HG03045 (cell line): ENCODE measurements at regions not wholly inside any gene's neighbourhood (a gene's known extent, or its start where the extent isn't known, plus 50 kb on each side); places are given as distances from the start of the nearest gene placed in this dataset.

Experiments used
- ATAC-seq: cut with Tn5 transposase; IDR thresholded peaks from one replicate; pipeline ENCODE4 v1.9.1; 2021; ENCODE audit warnings: mild to moderate bottlenecking, moderate library complexity; ENCODE audit not compliant: unreplicated experiment

DNA sequence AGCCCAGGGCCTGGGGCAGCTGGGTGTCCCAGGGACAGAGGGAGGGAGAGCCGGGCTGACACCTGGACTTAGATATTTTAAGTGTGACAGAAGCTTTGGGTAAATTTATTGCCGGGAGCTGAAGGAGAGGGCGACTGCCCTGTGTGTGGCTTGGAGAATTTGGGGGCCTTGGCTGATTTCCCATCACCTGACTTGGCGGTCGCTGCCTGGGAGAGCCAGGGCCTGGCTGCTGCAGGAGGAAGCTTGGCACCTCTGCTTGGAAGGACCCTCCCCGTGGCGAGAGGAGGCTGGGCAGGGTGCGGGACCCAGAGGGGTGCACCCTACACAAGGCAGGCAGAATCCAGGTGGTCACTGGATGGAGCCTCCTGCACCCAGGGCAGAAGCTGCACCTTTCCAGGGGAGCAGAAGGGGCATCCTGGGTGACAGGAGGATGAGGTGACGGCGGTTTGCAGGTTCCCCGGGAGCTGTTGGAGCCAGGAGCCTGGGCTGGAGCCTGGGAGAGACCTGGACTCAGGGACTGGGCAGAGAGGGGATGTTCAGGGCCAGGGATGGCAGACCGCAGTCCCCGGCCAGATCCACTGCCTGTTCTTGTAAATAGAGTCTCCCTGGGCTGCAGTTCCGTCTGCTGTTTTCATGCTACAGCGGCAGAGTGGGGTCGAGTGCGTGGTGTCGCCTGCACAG lies 72.0 kb downstream of the RGS12 start:
- ATAC-seq: no peak

DNA sequence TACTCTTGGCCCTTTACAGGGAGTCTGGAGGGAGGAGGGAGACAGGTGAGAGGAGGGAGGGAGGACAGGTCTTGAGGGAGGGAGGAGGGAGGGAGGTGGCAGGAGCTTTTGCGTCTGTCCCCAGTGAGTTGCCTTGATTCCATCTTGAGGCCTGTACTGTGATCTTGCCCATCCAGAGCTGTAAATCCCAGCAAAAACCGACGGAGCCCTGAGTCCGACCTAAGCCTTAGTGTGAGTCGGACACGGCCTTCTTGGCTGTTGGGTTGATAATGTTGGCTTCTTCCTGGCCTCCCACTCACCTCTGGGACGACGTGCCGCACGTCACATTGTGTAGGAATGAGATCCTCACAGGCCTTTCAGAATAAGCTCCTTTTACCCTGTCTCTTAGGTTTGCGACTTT lies 72.5 kb downstream of the RGS12 start:
- no peak for ATAC-seq

DNA sequence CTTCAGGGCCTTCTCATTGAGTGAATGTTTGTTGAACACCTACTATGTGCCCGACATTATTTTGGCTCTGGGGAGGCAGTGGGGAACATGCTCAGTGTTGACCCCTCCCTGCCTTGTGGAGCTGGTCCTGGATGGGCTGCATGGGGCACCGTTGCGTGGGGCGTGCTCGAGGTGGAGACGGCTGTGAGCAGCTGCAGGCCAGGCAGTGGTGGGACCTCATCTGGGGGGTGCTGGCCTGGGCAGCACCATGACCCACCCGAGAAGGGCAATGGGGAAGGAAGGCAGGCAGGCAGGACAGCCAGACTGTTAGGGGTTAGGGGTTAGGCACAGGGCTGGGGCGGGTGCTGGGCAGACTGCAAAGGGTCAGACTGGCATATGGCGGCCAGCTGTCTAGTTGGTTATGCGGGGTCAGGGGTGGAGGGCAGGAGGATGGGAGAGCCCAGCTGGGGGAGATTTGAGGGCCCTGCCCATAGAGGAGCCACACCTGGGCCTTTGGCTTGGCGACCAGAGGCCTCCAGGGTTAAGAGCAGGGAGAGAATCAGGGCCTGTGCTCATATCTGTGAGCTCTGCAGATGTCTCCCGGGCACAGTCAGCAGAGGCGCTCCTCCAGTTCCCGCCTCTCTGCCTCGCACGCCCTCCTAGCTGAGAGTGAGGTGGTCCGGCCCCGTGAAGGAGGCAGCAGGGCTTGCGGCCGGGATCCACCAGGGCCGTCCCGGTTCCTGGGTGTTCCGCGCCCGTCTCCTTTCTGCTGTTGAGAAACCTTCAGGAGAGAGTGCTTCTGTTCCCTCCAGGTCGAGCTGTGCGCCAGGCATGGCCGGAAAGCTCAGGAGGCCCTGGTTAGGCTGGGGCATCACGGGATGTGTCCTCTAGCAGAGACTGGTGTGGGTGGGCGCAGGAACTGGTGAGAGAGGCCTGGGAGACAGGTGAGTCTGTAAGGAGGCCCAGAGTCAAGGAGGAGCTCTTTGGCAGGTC lies 73.3 kb downstream of the RGS12 start:
- ATAC-seq: no peak

DNA sequence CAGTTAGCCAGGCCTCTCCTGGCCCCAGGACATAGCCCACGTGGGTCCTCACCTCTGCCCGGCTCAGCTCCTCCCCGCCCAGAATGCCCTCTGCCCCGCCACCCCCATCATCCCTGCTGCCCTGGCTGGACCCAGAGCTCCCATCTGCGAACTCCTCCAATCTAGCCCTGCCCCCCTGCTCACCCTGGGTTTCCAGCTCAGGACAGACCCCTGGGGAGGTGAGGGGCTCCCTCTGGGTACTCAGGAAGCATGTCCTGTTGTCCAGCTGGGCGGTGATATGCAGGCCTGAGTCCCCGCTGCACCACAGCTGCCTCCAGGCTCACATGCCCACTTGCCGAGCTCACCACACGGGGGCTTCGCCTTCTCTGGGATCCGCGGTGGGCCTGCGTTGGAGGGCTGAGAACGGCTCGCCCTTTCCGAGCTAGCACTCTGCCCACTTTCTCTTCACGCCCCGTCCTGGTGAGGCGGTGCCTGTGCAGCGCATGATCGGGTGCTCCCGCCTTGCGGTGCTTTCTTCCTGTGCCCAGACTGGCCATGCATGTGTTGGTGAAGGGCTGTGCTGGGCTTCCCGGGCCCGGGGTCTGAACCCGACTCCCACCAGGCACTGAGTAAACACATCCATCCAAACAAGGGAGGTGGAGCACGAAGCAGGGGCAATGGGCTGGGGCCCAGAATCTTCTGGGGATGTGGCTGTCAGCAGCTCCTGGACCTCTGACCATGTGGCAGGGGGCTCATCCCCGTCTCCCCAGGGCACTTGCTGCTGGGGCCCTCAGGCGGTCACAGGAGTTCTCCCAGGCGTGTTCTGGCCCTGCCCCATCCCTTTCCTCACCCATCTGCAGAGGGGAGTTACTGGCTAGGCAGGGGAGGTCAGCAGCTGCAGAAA lies 74.3 kb downstream of the RGS12 start:
- ATAC-seq: no peak

DNA sequence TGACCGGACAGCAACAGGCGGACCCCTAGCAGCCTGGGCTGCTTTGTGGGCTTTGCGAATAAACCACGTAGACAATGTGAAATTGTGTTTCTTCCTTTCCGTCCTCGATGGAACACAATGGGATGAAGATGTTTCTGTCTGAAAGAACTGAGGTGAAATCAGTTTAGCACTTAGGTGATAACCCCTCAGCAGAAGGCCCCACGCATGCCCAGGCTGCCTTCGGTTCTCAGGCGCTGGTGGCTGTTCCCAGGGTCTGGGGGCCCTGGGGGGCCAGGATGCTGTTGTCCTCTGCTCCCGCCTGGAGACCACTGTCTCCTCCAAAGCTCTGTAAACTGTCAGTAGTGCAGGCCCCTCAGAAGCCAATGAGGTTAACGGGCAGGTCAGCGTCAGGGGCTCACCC lies 73.9 kb upstream of the HGFAC start:
- ATAC-seq: no peak

DNA sequence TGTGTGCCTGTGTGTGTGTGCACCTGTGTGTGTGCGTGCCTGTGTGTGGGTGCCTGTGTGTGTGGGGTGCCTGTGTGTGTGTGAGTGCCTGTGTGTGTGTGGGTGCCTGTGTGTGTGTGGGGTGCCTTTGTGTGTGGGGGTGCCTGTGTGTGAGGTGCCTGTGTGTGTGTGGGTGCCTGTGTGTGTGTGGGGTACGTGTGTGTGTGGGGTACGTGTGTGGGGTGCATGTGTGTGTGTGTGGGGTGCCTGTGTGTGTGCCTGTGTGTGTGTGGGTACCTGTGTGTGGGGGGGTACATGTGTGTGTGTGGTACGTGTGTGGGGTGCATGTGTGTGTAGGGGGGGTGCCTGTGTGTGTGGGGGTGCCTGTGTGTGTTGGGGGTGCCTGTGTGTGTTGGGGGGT lies 73.4 kb upstream of the HGFAC start:
- no peak for ATAC-seq

DNA sequence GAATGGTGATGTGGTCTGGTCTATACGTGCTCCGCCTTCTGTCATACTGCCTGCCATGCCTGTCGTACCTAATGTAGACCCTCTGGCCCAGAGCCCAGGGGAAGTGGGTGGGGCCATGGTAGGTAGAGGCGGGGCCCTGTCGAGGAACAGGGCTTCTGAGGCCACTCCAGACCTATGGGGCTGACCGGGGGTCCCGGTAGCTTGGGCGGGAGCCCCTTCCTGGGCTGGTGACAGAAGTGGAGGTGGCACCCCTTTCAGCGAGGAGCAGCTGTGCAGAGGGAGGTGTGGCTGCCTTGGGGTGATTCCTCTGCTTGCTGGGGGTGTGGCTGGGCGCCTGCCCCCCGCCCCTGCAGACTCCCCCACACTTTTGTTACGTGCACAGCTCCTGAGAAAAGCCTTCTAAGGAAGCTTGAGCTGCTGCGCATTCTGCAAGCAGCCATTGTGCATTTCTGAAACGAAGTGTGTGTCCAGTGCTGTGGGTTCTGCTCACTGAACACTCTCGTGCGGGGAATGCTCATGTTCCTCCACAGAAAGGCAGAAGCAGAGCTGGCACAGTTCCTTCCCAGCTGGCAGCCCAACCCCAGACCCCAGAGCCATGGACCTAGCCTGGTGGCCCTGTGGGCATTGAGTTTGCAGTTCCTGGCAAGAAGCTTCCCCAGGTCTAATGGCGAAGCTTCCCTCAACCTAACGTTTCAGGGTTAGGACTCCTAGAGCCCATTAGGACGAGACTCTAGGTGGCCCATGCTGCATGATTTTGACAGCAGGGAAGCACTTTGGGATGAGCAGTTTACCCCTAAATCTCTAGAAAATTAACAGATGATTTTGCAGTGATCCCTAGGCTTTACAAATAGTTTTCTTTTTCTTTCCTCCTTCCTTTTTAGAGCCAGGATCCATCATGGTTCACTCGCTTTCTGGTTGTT lies 72.7 kb upstream of the HGFAC start:
- no peak for ATAC-seq

DNA sequence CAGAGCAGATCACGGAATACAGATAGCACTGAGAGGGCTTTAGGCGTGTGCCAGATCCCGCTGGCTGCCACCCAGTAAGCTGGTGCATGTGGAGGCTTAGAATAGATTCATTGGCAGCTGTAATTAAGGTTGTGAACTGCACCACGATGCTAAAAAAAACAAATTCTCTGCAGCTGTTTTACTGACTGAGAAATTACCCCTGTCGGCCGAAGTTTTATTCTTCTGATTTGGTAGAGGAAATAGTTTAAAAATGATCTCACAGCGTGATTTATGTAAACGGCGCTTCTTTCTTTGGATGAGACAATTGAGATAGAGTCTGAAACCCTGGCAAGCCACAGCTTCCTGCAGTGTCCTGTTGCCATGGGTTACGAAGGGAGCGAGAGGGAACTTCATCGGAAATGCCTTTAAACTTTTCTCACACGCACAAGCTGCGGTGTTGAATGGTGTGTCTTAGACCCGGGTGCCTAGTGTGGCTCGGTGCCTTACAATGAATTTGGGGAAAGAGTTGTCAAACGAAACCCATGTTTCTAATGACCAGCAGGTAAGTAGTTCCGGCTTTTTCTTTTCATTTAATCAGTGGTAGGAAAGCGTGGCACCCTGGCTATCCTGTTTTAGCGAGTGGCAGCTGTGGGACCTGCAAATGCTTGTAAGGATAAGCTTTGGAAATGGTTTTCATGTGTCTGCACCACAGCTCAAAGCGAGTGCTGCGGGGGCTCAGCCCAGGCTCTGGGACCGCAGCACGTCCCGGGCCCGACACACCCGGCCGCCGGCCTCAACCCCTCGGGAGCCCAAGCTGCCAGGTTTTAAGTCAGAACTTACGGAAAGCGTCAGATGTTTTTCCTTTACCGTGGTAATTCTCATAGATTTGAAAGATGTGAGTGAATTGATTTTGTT lies 71.7 kb upstream of the HGFAC start:
- ATAC-seq: no peak

DNA sequence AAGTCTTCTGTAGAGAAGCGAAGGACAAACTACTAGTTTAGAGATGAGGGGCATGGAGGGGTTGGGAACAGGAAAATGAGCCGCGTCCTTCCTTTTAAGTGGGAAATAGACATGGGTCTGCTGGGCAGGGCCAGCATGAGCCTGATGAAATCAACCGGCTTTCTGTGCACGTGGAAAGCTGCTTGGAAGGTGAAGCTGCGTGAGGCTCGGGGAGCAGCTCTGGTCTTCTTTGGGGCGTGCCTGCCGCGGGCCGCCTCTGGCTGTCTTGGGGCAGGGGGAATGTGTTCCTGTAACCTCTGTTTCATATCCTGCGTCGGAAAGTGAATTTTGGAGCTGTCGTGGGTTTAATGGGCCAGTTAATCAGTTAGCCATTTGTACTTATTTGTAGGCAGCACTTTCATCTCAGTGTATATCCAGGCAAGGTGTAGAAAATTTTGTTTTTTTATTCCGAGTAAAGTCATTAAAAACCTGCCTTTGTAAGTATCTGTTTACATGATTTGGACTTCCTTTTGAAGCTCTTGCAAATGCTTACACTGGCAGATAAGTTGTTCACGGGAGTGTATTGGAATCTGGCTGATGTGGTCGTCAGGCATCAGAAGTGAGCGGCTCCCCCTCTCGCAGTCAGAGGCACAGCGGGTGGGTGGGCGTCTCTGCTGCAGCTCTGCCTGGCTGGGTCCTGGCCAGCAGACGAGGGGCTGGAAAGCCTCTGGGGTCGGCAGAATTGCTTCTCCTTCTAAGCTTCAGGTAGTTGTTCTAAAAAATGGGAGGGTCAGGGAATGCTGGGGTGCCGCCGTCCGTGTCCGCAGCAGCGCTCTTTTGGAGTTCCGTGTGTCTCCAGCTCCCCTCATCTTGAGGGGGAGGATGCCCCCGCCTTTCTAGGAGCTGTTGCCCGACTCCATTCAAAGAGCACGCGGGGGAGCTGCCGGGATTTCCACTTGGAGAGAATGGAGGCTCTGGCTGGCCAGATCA lies 70.5 kb upstream of the HGFAC start:
- ATAC-seq: no peak

DNA sequence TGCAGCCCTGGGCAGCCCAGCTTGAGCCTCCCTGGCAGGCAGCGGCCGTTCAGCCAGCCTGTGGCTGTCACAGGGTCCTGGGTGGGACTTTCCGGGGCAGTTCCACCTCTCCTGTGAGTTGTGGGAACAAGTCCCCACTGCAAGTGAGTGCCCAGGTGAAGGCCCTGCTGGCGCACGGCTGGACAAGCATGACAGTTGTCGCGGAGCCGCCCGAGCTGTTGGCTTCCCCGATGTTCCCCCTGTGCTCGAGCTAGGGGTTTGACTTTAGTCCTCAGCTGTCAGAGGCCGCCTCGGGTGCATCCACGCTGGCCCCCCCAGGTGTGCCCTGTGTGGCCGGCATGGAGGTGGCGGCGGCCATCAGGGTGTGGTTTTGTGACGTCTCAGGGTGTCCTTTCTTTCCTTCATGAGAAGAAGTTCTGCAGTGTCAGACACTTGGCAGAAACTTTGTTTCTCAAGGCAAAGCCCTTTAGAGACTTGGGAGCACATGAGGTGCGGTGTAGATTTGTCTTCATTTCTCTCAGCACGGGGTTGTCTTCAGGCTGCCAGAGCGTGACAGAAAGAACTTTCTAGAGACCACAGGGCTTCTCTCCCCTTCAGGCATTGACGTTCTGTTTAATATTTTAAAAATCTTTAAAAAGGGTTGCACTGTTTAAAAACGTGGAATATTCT lies 69.4 kb upstream of the HGFAC start:
- ATAC-seq: no peak

DNA sequence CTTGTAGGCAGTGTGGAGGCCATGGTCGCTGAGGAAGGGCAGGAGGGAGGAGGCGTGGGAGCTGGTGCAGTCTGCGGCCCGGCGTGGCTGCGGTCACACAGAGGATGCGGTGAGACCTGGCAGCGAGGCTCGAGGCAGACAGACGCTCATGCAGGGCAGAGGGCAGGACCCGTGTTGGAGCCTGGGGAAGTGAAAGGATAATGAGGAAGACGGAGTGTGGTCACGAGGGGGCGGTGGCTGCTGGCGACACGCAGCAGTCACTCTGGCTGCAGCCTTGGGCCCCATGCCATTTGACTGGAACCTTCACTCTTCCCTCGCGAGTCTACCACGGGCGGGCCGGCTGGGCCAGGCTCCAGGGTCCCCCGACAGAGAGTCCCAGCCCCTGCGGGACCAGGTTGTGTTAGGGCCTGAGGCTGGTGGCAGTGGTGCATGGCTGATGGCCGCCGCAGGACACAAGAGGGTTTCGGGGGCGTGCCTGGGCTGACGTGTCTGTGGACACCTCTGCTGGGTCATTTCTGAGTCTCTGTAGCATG lies 68.8 kb upstream of the HGFAC start:
- ATAC-seq: no peak

DNA sequence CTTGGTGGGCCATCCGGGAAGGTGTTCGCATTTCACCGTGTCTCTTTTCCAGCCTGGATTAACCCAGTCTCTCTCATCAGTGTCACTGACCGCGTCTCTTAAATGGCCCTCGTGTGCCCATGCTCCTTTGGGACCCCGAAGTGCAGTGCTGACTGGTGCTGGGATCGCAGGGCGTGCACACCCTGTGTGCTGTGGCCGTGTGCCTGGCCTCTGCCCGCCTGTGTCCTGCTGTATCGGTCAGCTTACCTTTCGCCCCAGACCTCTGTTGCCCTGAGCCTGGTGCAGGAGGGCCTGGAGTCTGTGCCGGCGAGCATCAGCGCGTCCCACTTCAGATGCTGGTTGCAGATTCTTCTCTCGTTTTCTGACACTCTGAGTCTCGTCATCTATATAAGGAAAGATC lies 68.3 kb upstream of the HGFAC start:
- ATAC-seq: no peak

DNA sequence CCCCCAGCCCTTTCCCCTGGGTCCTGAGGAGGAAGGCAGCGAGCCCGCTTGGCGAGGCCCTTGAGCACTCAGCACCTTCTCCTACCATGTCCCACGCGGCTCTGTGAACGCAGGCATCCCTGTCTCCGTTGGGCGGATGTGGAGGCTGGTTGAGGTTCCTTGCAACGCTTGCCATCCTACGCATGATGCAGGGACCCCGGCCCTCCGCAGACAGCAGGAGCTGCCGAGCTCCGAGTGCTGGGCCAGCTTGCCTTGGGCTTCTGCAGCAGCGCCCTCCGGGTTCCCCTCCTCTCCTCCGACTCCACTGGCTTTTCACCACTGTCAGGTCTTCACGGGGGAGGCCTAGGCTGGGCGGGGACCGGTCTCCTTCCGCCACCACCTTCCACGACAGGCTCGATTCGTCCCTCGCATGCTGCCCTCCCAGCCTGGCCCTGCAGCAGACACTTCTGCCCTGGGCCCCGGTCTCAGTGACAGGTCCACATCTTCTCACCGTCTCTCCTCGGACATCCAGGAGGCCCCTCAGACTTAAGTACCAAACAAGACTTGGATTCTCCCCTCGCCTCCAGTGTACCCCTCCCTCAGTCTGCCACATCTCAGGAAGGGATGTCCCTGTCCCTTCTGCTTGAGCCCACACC lies 67.6 kb upstream of the HGFAC start:
- ATAC-seq: no peak

DNA sequence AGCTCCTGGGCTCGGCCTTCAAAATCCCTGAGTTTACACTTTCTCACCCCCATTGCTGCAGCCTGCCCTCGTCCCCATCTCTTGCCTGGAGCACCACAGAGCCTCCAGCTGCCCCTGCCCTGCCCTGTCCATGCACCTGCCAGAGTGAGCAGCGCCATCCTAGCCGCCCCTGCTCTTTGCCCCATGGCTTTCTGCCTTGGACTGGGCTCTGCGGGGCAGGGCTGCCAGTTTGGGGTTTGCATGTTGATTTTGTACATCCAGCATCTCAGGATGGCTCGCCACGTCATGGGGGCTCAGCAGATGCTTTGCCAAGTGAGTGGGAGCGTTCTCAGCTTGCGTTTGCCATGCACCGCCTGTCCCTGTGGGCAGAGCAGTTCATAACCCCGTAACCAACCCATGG lies 67.1 kb upstream of the HGFAC start:
- ATAC-seq: no peak

DNA sequence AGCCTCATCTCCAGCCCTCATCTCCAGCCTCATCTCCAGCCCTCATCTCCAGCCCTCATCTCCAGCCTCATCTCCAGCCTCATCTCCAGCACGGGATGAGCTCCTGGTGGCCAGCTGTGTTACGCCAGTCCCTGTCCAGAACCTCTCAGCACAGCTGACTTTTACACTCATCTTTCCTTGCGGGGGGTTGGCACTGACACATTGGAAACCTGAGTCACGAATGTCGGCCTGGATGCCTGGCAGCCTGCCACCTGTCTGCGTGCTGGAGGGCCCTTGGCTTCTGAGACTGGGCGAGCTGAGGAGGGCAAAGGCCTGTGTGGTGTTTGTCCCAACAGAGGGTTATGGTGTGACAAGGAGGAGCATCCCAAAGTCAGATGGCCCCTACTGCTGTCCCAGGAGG lies 66.1 kb upstream of the HGFAC start:
- no peak for ATAC-seq

DNA sequence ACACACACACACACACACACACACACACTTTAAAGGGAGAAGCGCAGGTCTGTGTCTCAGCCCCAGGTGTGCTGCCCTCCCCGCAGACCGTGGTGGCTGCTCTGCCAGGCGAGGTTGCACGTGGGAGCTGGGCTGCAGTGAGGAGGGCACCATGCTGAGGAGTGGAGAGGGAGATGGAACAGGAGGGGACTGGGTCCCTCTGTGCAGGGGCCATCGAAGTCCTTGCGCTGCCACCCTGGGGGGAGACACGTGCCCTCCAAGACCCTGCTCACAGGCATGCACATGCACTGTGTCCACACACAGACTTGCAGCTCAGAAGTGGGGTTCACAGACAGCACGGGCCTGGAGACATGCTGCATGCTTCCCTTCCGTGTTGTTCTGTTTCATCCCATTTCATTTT lies 65.5 kb upstream of the HGFAC start:
- ATAC-seq: no peak

DNA sequence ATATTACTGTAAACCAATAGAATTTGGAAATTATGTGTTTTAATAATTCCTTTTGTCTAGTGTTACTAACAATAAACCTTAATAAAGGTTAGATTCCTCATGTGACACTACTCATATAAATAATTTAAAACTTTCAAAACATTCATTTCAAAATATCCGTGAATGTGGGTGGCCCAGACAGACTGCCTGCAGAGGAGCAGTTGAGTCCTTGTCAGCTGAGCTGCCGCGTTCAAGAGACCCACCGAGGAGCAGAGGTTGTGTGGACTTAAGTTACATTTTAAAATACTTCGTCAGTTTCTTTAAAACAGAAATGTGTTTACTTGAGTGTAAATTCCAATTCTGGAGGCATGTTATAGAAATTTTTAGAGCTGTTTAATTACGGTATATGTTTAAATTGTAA lies 64.2 kb upstream of the HGFAC start:
- ATAC-seq: no peak
